ENCODE measurements at regions not wholly inside any gene's neighbourhood (a gene's known extent, or its start where the extent isn't known, plus 50 kb on each side); places are given as distances from the start of the nearest gene placed in this dataset.

- no peak for TF ChIP-seq CTCF (IDR thresholded peaks at IDR 0.05; ENCODE audit: insufficient read depth, low read length, poor library complexity, severe bottlenecking)
- no peak for TF ChIP-seq EZH2phosphoT487 (conservative IDR thresholded peaks at IDR 0.05; ENCODE audit: low read length)
Observed at GRCh38 chr1:79113836-79114235, 107.3 kb upstream of the ADGRL4 start.

Data from SU-DHL-6 (cell line).